Type B pancreatic cell (in vitro differentiated cells): ENCODE measurements at regions not wholly inside any gene's neighbourhood (a gene's known extent, or its start where the extent isn't known, plus 50 kb on each side); places are given as distances from the start of the nearest gene placed in this dataset.

Experiments
- DNase-seq: peaks from one replicate; pipeline ENCODE4 v3.0.0; 2021; ENCODE audit warnings: mixed read lengths; ENCODE audit not compliant: unreplicated experiment; ENCODE audit errors: extremely low spot score
- H3K27ac Mint-ChIP-seq: 2 replicates; pipeline ENCODE4 v1.8.0; 2021; ENCODE audit warnings: mild to moderate bottlenecking, mixed read lengths
- H3K27me3 Mint-ChIP-seq: 2 replicates; pipeline ENCODE4 v1.8.0; 2021; ENCODE audit warnings: mixed read lengths
- H3K36me3 Mint-ChIP-seq: 2 replicates; pipeline ENCODE4 v1.8.0; 2021; ENCODE audit warnings: mixed read lengths
- H3K4me1 Mint-ChIP-seq: one replicate; pipeline ENCODE4 v1.8.0; 2021; ENCODE audit warnings: mixed read lengths; ENCODE audit not compliant: unreplicated experiment
- H3K4me3 Mint-ChIP-seq: 2 replicates; pipeline ENCODE4 v1.8.0; 2021; ENCODE audit warnings: mild to moderate bottlenecking, mixed read lengths
- H3K9me3 Mint-ChIP-seq: 2 replicates; pipeline ENCODE4 v1.8.0; 2021; ENCODE audit warnings: mixed read lengths
- CTCF ChIP-seq: fragments of 200-600 bp; sonication (generic); conservative IDR thresholded peaks from 2 replicates; pipeline ENCODE4 v1.5.0; 2021; ENCODE audit warnings: antibody characterized with exemption, mild to moderate bottlenecking

DNA sequence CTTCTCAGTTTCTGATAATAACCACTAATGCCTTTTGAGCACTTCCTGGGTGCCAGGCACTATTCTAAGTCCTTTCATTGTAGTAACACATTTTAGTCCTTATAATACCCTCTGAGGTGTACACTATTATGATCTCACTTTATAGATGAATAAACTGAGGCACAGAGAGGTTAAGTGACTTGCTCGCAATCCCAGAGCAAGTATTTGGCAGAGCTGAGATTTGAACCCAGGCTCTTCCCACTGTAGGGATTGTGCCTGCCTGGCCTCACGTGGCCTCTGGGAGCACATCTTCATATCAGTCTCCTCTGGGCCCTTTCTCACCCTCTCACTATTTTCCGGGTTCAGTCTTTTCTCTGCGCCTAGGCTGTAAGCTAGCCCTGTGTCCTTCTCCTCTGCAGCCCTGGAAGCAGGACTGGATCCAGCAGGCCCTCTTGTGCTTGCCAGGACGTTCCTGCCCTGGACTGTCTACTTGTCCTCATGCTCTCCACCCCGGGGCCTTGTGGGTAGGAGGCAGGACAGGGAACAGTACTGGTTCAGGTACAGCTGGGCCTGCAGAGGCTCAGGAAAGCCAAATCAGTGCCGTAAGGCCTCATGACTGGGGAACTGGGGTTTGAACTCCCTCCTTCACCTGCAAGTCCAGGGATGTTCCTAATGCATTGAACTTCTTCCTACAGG, 139.6 kb downstream of the VEGFA start:
- TF ChIP-seq CTCF: no peak
- no peak for DNase-seq
- Mint-ChIP-seq H3K4me3 (no peak overlapping the region), H3K9me3 (no peaks in the 10 kb centered on the region), H3K36me3 (no peaks in the 10 kb centered on the region), H3K4me1 (peaks cover 18% of the 10 kb centered on the region), H3K27me3 (no peaks in the 10 kb centered on the region), H3K27ac (no peak overlapping the region)

- Mint-ChIP-seq H3K4me3 (no peak overlapping the region), H3K36me3 (no peaks in the 10 kb centered on the region), H3K27ac (no peak overlapping the region), H3K4me1 (peaks cover 18% of the 10 kb centered on the region), H3K27me3 (no peaks in the 10 kb centered on the region), H3K9me3 (no peaks in the 10 kb centered on the region)
- no peak for TF ChIP-seq CTCF
- no peak for DNase-seq
Measured at GRCh38 chr6:43907789-43908472, 137.9 kb downstream of the VEGFA start.

DNA sequence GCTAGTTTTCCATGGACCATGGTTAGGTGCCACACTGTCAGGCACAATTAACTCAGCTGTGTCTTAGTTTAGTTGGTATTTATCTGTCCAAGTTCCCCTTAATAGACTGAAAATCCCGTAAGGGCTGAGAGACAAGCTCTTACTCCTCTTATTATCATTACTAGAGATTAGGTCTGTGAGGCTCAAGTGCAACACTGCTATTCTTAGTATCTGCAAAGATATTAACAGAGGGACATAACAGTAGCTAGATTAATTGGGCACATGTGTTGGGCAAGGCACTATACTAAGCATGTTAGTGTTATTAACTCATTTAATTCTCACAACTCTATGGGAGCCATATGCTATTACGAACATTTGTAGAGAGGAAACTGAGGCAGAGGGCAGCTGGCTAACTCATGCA, 137.3 kb downstream of the VEGFA start:
- H3K4me1 Mint-ChIP-seq: peaks cover 15% of the 10 kb centered on the region

GRCh38 chr6:43904311-43905123, 134.5 kb downstream of the VEGFA start:
- Mint-ChIP-seq H3K27ac (no peak overlapping the region), H3K27me3 (no peaks in the 10 kb centered on the region), H3K9me3 (no peaks in the 10 kb centered on the region), H3K4me3 (no peak overlapping the region), H3K4me1 (peaks cover 20% of the 10 kb centered on the region), H3K36me3 (no peaks in the 10 kb centered on the region)
- DNase-seq: no peak
- TF ChIP-seq CTCF: no peak

More for the DNA sequence above, 137.3 kb downstream of the VEGFA start:
- H3K27ac Mint-ChIP-seq: no peak overlapping the region
- TF ChIP-seq CTCF: no peak
- H3K4me3 Mint-ChIP-seq: no peak overlapping the region
- DNase-seq: no peak
- no peaks in the 10 kb centered on the region for H3K9me3 Mint-ChIP-seq
- no peaks in the 10 kb centered on the region for H3K27me3 Mint-ChIP-seq
- no peaks in the 10 kb centered on the region for H3K36me3 Mint-ChIP-seq

DNA sequence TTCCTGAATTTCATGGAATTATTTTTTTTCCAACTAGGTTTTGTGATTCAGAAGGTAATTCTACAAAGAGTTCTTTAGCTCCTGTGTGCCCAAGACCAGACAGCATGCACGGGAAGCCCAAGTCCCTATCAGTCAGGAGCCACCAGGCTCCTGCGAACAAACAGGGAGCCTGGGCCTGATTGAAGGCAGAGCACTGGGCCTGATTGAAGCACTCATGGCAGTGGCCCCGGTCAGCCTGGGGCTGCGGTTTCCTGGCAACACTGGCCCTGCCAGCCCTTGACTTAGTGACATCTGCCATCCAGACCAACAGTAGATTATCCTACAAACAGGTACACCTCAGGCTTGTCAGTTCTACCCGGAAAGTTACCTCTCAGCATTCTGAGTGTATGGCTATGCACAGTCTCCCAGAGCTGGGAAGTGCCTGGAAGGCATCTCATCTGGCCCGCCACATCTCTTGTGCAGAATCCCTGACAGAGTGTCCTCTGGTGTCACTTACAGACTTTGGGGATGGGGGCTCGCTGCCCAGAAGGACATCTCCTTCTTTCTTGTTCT, 133.8 kb downstream of the VEGFA start:
- DNase-seq: no peak
- no peak for TF ChIP-seq CTCF
- H3K36me3 Mint-ChIP-seq: no peaks in the 10 kb centered on the region

More for the DNA sequence above, 133.8 kb downstream of the VEGFA start:
- H3K9me3 Mint-ChIP-seq: no peaks in the 10 kb centered on the region
- no peak overlapping the region for H3K4me3 Mint-ChIP-seq
- H3K27me3 Mint-ChIP-seq: no peaks in the 10 kb centered on the region
- peaks cover 20% of the 10 kb centered on the region for H3K4me1 Mint-ChIP-seq
- peak overlapping the region; percentile 34 for H3K27ac Mint-ChIP-seq
